Stomach (tissue), 4 donors: ENCODE measurements at regions not wholly inside any gene's neighbourhood (a gene's known extent, or its start where the extent isn't known, plus 50 kb on each side); places are given as distances from the start of the nearest gene placed in this dataset.

Experiments used
- EP300 ChIP-seq: sonication (generic); formaldehyde crosslinking; IDR thresholded peaks from one replicate; pipeline ENCODE4 v1.6.1; 2017; ENCODE audit warnings: antibody characterized with exemption
- POLR2A ChIP-seq, 4 donors: fragments of 450-650 bp; IDR thresholded peaks; one replicate each; pipeline ENCODE4 v1.6.1; 2016; ENCODE audit warnings: antibody characterized with exemption in 4 of 4, control low read depth in 2 of 4, mild to moderate bottlenecking in 1 of 4, moderate library complexity in 1 of 4
- POLR2AphosphoS5 ChIP-seq, 3 donors: sonication (generic); formaldehyde crosslinking; IDR thresholded peaks; one replicate each; pipeline ENCODE4 v1.6.1; 2016; ENCODE audit warnings: antibody characterized with exemption in 3 of 3
- TF ChIP-seq, protein P1 (sequence below), 7 experiments: fragments of 450-650 bp in 4 of 7; fragments of 200-600 bp in 3 of 7; sonication (generic) in 3 of 7; IDR thresholded peaks; one replicate each; pipeline ENCODE4 v1.5.1; 2016 to 2019; ENCODE audit warnings: antibody characterized with exemption in 7 of 7, control low read depth in 2 of 7, mild to moderate bottlenecking in 1 of 7

DNA sequence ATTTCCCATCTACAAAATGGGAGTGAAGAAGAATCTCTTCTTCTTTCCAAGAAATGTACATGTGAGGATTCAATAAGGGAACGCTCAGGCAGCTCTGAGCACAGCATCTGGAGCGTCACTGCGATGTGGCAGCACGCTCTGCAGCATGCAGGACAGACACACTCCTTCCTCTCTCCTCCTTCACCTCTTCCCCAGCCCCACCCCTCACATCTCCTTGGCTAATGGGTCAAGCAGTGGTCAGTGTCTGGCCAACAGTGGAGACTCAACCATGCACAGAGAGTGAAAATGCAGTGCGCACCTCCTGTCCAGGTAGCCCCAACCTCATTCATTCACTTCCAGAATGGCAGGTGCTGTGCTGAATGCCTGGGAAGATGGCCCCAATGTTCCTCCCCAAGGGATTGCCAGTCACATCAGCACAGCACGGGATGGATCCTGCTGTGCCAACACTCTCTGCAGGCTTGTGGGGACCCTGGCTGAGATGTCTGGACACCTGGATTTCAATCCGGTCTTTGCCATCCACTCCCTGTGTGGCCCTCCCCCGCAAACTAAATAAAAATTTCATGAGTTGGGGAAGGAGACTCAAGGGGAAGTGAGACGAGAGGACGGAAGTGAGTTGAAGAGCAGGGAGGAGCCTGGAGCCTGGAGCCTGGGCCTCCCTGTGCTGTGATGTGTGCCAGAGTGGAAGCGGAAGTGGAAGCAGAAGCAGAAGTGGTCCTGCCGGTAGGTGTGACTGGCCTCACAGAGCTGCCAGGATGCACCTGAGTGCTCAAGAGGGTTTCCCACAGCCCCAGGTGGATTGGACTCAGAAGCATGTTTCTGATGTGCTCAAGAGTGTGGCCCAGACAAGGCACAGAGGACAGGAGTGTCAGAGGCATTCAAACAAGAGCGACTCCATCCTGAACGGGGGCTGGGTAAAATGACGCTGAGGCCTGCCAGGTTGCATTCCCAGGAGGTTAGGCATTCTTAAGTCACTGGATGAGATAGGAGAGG lies 163.9 kb downstream of the SMAD6 start:
- TF ChIP-seq POLR2A (IDR thresholded peaks at IDR 0.05) (no peak), EP300 (no peak), POLR2AphosphoS5 (IDR thresholded peaks at IDR 0.05) (no peak)
- TF ChIP-seq, protein P1, sequence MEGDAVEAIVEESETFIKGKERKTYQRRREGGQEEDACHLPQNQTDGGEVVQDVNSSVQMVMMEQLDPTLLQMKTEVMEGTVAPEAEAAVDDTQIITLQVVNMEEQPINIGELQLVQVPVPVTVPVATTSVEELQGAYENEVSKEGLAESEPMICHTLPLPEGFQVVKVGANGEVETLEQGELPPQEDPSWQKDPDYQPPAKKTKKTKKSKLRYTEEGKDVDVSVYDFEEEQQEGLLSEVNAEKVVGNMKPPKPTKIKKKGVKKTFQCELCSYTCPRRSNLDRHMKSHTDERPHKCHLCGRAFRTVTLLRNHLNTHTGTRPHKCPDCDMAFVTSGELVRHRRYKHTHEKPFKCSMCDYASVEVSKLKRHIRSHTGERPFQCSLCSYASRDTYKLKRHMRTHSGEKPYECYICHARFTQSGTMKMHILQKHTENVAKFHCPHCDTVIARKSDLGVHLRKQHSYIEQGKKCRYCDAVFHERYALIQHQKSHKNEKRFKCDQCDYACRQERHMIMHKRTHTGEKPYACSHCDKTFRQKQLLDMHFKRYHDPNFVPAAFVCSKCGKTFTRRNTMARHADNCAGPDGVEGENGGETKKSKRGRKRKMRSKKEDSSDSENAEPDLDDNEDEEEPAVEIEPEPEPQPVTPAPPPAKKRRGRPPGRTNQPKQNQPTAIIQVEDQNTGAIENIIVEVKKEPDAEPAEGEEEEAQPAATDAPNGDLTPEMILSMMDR (IDR thresholded peaks at IDR 0.05): no peak
